Naive thymus-derived CD4-positive, alpha-beta T cell (primary cell): ENCODE measurements at regions not wholly inside any gene's neighbourhood (a gene's known extent, or its start where the extent isn't known, plus 50 kb on each side); places are given as distances from the start of the nearest gene placed in this dataset.

Experiments
- ATAC-seq: fragments of 150-1000 bp; cut with Tn5 transposase; 2 replicates; pipeline ENCODE4 v1.10.0; 2021; ENCODE audit warnings: mild to moderate bottlenecking, moderate library complexity
- CTCF ChIA-PET: fragments of 350-600 bp; sonication (Branson Sonifier 250); formaldehyde crosslinking; loops from one replicate; lab custom pipeline; 2021; ENCODE audit warnings: antibody characterized with exemption; lab: Charles Lee
- POLR2A ChIA-PET: fragments of 350-600 bp; sonication (Branson Sonifier 250); formaldehyde crosslinking; loops from one replicate; lab custom pipeline; 2021; ENCODE audit warnings: antibody characterized with exemption, inconsistent platforms; lab: Charles Lee
- DNase-seq, 9 donors: peaks; one replicate each; pipeline versions ENCODE4 v3.0.0 to v3.0.0-alpha.2; 2020 to 2022; ENCODE audit warnings: mixed read lengths in 1 of 9
- H3K27ac ChIP-seq: one replicate; pipeline ENCODE4 v1.7.0; 2013; ENCODE audit warnings: mild to moderate bottlenecking, low read depth, low read length, moderate library complexity
- H3K27me3 ChIP-seq, 2 donors: one replicate each; pipeline ENCODE4 v1.7.0; 2013; ENCODE audit warnings: low read length in 2 of 2, mild to moderate bottlenecking in 2 of 2, moderate library complexity in 2 of 2; ENCODE audit not compliant: control insufficient read depth in 2 of 2, insufficient read depth in 2 of 2
- H3K36me3 ChIP-seq, 3 experiments: 1 replicate in 2 of 3; 2 replicates in 1 of 3; pipeline ENCODE4 v1.7.0; 2013; ENCODE audit warnings: low read length in 3 of 3, mild to moderate bottlenecking in 3 of 3, moderate library complexity in 1 of 3; ENCODE audit not compliant: insufficient read depth in 3 of 3, control insufficient read depth in 2 of 3
- H3K4me1 ChIP-seq, 2 donors: one replicate each; pipeline ENCODE4 v1.7.0; 2013; ENCODE audit warnings: low read length in 2 of 2, mild to moderate bottlenecking in 2 of 2, moderate library complexity in 1 of 2; ENCODE audit not compliant: control insufficient read depth in 2 of 2, insufficient read depth in 2 of 2
- H3K4me3 ChIP-seq: 2 replicates; pipeline ENCODE4 v1.7.0; 2013; ENCODE audit warnings: mild to moderate bottlenecking, low read length
- H3K9me3 ChIP-seq, 3 experiments: 1 replicate in 2 of 3; 2 replicates in 1 of 3; pipeline ENCODE4 v1.7.0; 2013; ENCODE audit warnings: low read length in 3 of 3; ENCODE audit not compliant: control insufficient read depth in 2 of 3
- H3K27ac Mint-ChIP-seq, 9 donors: one replicate each; pipeline ENCODE4 v1.8.0; 2020 to 2022; ENCODE audit warnings: mixed read lengths in 9 of 9, mild to moderate bottlenecking in 8 of 9, moderate library complexity in 5 of 9, inconsistent platforms in 2 of 9
- H3K27me3 Mint-ChIP-seq, 5 donors: one replicate each; pipeline ENCODE4 v1.8.0; 2021 to 2022; ENCODE audit warnings: mixed read lengths in 5 of 5, mild to moderate bottlenecking in 1 of 5
- H3K36me3 Mint-ChIP-seq, 5 donors: one replicate each; pipeline ENCODE4 v1.8.0; 2020 to 2022; ENCODE audit warnings: mixed read lengths in 5 of 5, mild to moderate bottlenecking in 3 of 5, inconsistent platforms in 1 of 5
- H3K4me1 Mint-ChIP-seq, 7 donors: one replicate each; pipeline ENCODE4 v1.8.0; 2020 to 2022; ENCODE audit warnings: mixed read lengths in 7 of 7, mild to moderate bottlenecking in 3 of 7, inconsistent platforms in 1 of 7
- H3K4me3 Mint-ChIP-seq, 10 donors: one replicate each; pipeline ENCODE4 v1.8.0; 2020 to 2022; ENCODE audit warnings: mild to moderate bottlenecking in 10 of 10, mixed read lengths in 10 of 10, moderate library complexity in 6 of 10, inconsistent platforms in 2 of 10
- H3K9me3 Mint-ChIP-seq, 11 donors: one replicate each; pipeline ENCODE4 v1.8.0; 2020 to 2022; ENCODE audit warnings: mixed read lengths in 11 of 11, mild to moderate bottlenecking in 4 of 11, inconsistent platforms in 1 of 11, moderate library complexity in 1 of 11
- intact Hi-C, 2 donors: fragments of 100-400 bp; cut with micrococcal nuclease; formaldehyde crosslinking; loops; one replicate each; pipeline ENCODE4 v1.15.1; 2023

DNA sequence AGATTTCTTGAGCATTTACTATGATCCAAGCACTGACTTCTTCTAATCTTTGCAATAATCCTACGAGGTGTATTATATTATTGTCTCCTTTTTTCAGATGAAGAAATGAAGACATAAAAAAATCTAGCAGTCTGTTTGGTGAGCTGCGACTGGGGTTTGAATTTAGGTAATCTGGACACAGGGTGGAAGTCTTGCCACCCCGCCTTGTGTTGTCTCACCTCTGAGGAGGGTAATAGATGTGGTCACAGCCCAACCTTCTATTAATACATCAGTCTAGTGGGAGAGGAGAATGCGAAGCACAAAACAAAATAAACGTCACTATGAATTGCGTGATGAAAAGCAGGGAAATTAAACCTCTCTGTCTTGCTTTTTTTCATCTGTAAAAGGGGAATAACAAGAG lies 993.9 kb downstream of the VRK1 start:
- Mint-ChIP-seq H3K4me3 (no peak overlapping the region), H3K36me3 (no peaks in the 10 kb centered on the region), H3K27me3 (no peaks in the 10 kb centered on the region), H3K27ac (peak overlapping the region in 1 of 9 donors; percentile 48), H3K9me3 (no peaks in the 10 kb centered on the region), H3K4me1 (peaks cover 2 to 18% (median 8%) of the 10 kb centered on the region in 7 donors)
- Histone ChIP-seq H3K4me1 (no peaks in the 10 kb centered on the region), H3K4me3 (no peak overlapping the region), H3K9me3 (no peaks in the 10 kb centered on the region), H3K36me3 (no peaks in the 10 kb centered on the region), H3K27ac (no peak overlapping the region), H3K27me3 (no peaks in the 10 kb centered on the region)
- no peak for ATAC-seq
- DNase-seq = no peak
- CTCF ChIA-PET = no interaction called here
- POLR2A ChIA-PET = no interaction called here
- intact Hi-C loops = no loop called here

DNA sequence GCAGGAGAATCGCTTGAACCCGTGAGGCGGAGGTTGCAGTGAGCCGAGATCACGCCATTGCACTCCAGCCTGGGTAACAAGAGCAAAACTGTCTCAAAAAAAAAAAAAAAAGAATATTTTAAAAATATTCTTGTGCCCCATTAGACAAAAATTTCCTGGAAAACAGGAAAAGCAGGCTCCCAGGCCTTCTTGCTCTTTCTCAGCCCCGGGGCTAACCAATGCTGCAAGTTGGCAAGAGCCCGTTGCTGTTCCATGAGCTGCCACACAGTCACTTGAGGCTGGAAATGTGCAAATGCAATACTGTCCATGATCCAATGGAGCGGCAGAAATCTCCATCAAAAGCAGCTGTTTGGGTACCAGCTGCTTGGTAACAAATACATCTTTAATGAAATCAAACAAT lies 994.7 kb downstream of the VRK1 start:
- ChIA-PET POLR2A (no interaction called here), CTCF (no interaction called here)
- Histone ChIP-seq H3K36me3 (no peaks in the 10 kb centered on the region), H3K4me1 (no peaks in the 10 kb centered on the region), H3K27ac (no peak overlapping the region), H3K27me3 (no peaks in the 10 kb centered on the region), H3K9me3 (no peaks in the 10 kb centered on the region), H3K4me3 (no peak overlapping the region)
- no peak for DNase-seq
- Mint-ChIP-seq H3K4me3 (no peak overlapping the region), H3K9me3 (no peaks in the 10 kb centered on the region), H3K27me3 (no peaks in the 10 kb centered on the region), H3K27ac (no peak overlapping the region), H3K36me3 (no peaks in the 10 kb centered on the region), H3K4me1 (peaks cover 0 to 17% (median 4%) of the 10 kb centered on the region in 7 donors)
- intact Hi-C loops = no loop called here
- no peak for ATAC-seq

DNA sequence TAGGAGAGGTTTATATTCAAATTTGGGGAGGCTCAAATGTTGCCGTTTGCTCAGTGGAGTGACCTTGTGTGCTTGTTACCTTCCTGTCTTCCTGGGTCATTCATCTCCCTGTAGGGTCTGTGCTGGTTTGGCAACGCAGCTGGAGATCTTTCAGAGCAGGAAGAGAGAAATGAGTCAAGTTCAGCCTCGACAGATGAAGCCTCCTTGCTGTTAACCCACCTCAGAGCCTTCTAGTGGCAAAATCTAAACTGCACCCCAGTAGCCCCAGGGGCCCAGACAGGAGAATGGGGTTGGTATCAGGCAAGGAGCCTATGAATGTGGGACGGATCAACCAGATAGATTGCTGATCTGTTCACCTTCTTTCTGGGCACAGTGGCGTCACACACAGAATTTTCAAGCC lies 999.3 kb downstream of the VRK1 start:
- no peak overlapping the region for H3K4me3 ChIP-seq
- no peak overlapping the region for H3K27ac Mint-ChIP-seq

DNA sequence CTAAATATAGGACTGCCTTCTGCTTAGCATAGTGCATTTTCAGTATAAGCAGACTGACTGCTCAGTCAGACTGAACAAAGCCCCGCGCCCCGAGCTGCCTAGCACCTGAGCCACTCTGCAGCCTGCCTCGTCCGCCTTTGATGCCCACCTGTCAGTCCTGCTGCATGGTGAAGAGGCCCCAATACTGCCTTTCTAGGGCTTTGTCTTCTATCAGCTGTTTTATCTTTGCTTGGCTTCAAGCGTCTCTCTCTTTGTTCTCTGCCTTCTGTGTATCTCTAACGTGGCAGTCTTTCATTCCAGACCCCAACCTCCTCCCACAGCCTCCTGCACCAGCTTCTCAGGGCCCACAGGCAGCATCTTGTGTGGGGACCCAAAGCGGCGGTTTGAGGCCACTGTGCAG lies 1001.0 kb downstream of the VRK1 start:
- Mint-ChIP-seq H3K9me3 (peaks cover 0 to 3% (median 0%) of the 10 kb centered on the region in 11 donors), H3K27ac (peak overlapping the region in 8 of 9 donors; percentile 0 to 73 (median 61)), H3K4me3 (peak overlapping the region in 8 of 10 donors; percentile 3 to 77 (median 62)), H3K36me3 (no peaks in the 10 kb centered on the region), H3K27me3 (peaks cover 0 to 4% (median 0%) of the 10 kb centered on the region in 5 donors), H3K4me1 (peaks cover 8 to 30% (median 15%) of the 10 kb centered on the region in 7 donors)
- DNase-seq = peak in 5 of 9 donors; percentile 2 to 29 (median 26)
- no peaks in the 10 kb centered on the region for H3K36me3 ChIP-seq
- H3K4me3 ChIP-seq = no peak overlapping the region
- peaks cover 0 to 13% of the 10 kb centered on the region in 2 donors for H3K4me1 ChIP-seq
- intact Hi-C loops = loop anchor here in 1 of 2 donors (5.0 kb wide), 1 partner anchor 179 kb away; no protein-coding TSS in a partner anchor
- ChIA-PET CTCF (interaction anchor here (0.7 to 1.2 kb wide), 2 partner anchors 74 to 340 kb away, joined by 3 to 5 read pairs; no protein-coding TSS in a partner anchor), POLR2A (interaction anchor here (0.7 kb wide), 1 partner anchor 189 kb away, joined by 4 read pairs; no protein-coding TSS in a partner anchor)
- H3K27ac ChIP-seq = no peak overlapping the region
- no peaks in the 10 kb centered on the region for H3K27me3 ChIP-seq
- peak; percentile 10 for ATAC-seq
- H3K9me3 ChIP-seq = no peaks in the 10 kb centered on the region

More for the DNA sequence above, 999.3 kb downstream of the VRK1 start:
- no peaks in the 10 kb centered on the region for H3K27me3 ChIP-seq
- no peaks in the 10 kb centered on the region for H3K9me3 ChIP-seq
- no peaks in the 10 kb centered on the region for H3K27me3 Mint-ChIP-seq
- H3K36me3 Mint-ChIP-seq = no peaks in the 10 kb centered on the region
- peaks cover 8 to 30% (median 12%) of the 10 kb centered on the region in 7 donors for H3K4me1 Mint-ChIP-seq
- intact Hi-C loops = loop anchor here in 1 of 2 donors (5.0 kb wide), 1 partner anchor 181 kb away; no protein-coding TSS in a partner anchor
- DNase-seq (no peak), ATAC-seq (no peak)
- H3K36me3 ChIP-seq = no peaks in the 10 kb centered on the region
- H3K9me3 Mint-ChIP-seq = no peaks in the 10 kb centered on the region
- ChIA-PET CTCF (no interaction called here), POLR2A (no interaction called here)
- no peak overlapping the region for H3K27ac ChIP-seq
- H3K4me3 Mint-ChIP-seq = no peak overlapping the region
- H3K4me1 ChIP-seq = peaks cover 0 to 13% of the 10 kb centered on the region in 2 donors

DNA sequence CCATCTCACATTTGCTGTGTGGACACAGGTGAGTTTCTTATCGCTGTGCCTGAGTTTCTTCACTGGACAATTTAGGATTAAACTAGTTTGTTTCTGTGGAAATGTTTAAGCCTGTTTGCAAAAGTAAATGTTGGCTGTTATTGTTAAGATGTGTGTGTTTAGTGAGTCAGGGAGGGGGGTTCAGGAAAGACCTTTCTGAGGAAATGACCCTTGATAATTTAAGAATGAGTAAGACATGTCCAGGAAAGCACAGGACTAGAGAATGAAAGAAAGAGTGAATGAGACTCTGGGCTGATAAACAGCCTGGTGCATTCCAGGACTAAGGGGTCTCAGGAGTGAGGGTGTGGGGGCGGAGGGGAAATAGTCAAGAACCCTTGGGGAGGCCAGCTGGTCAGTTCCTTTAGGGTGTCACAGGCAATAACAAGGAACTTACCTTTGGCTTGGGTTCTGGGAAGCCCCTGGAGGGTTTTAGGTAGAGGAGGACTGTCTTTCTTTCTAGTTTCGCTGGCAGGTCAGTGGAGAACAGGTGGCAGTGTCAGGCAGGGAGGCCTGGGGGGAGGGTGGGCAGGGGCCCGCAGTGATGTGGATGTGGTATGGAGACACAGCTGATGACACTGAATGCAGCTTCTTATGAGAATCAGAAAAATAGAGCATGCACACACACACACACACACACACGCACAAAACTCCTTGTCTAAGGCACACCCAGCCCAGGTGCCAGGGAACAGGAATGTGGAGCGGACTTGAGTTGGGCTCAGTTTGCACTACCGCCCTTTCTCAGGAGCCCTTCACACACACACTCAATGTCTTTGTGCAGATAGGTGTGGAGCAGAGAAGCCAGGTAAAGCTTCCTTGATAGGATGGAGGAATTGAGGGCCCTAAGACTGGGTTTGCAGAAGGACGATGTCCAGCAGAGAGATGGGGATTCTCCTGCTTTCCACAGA lies 1005.5 kb downstream of the VRK1 start:
- CTCF ChIA-PET = no interaction called here
- intact Hi-C loops = no loop called here
- POLR2A ChIA-PET = no interaction called here

DNA sequence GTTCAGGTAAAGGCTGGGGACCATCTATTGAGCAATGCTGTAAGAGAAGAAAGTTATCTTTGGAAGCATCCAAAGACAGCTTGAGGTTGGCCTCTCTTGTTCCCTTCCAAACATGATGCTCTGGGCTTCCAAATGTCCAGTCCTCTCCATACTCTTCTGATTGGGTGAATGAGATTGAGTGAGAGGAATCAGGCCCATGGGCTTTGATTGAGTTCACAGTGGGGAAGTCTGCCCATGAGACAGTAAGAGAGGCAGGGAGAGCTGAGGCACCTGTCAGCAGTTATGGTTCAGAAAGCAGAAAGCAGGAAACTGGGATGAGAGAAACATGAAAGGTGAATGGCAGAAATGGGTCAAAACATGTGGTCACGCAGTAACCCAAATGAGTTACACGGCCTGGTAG lies 1006.9 kb downstream of the VRK1 start:
- Histone ChIP-seq H3K4me3 (no peak overlapping the region), H3K27ac (no peak overlapping the region), H3K27me3 (no peaks in the 10 kb centered on the region), H3K9me3 (no peaks in the 10 kb centered on the region), H3K36me3 (no peaks in the 10 kb centered on the region), H3K4me1 (no peaks in the 10 kb centered on the region)
- ChIA-PET POLR2A (interaction anchor here (0.7 kb wide), 1 partner anchor 1085 kb away, joined by 3 read pairs; no protein-coding TSS in a partner anchor), CTCF (no interaction called here)
- DNase-seq (no peak), ATAC-seq (no peak)
- no peak overlapping the region for H3K27ac Mint-ChIP-seq
- H3K27me3 Mint-ChIP-seq = peaks cover 0 to 4% (median 0%) of the 10 kb centered on the region in 5 donors
- H3K4me1 Mint-ChIP-seq = peaks cover 0 to 8% (median 0%) of the 10 kb centered on the region in 7 donors
- peaks cover 0 to 2% (median 0%) of the 10 kb centered on the region in 5 donors for H3K36me3 Mint-ChIP-seq
- H3K9me3 Mint-ChIP-seq = peaks cover 0 to 6% (median 0%) of the 10 kb centered on the region in 11 donors
- intact Hi-C loops = no loop called here
- H3K4me3 Mint-ChIP-seq = no peak overlapping the region

More for the DNA sequence above, 1005.5 kb downstream of the VRK1 start:
- H3K9me3 ChIP-seq = no peaks in the 10 kb centered on the region
- H3K4me3 ChIP-seq = no peak overlapping the region
- H3K27ac ChIP-seq = no peak overlapping the region
- Mint-ChIP-seq H3K9me3 (peaks cover 0 to 6% (median 0%) of the 10 kb centered on the region in 11 donors), H3K27me3 (peaks cover 0 to 4% (median 0%) of the 10 kb centered on the region in 5 donors), H3K27ac (peak overlapping the region in 1 of 9 donors; percentile 41), H3K36me3 (peaks cover 0 to 2% (median 0%) of the 10 kb centered on the region in 5 donors), H3K4me3 (no peak overlapping the region), H3K4me1 (peaks cover 0 to 17% (median 12%) of the 10 kb centered on the region in 7 donors)
- H3K27me3 ChIP-seq = no peaks in the 10 kb centered on the region
- ATAC-seq (no peak), DNase-seq (no peak)
- no peaks in the 10 kb centered on the region for H3K36me3 ChIP-seq
- H3K4me1 ChIP-seq = peaks cover 0 to 11% of the 10 kb centered on the region in 2 donors
